Glomerular visceral epithelial cell (primary cell): ENCODE measurements at regions not wholly inside any gene's neighbourhood (a gene's known extent, or its start where the extent isn't known, plus 50 kb on each side); places are given as distances from the start of the nearest gene placed in this dataset.
A peak's percentile ranks its signal among the peaks of the same experiment; 100 is the strongest.
"Not testable (repeated sequence)": the region's sequence is repeated elsewhere in the genome, so short reads cannot be mapped to it uniquely, and the experiment has no call there.

ENCODE experiments used
- DNase-seq: peaks from one replicate; pipeline ENCODE4 v3.0.0-alpha.2; 2016; ENCODE audit errors: extremely low spot score

- DNase-seq, result not testable (repeated sequence)
Observed at GRCh38 chr14:43067372-43067771, 1439.7 kb downstream of the FSCB start.

- no peak for DNase-seq
Observed at GRCh38 chr14:43056106-43056505, 1449.4 kb downstream of the LRFN5 start.

GRCh38 chr14:43052897-43053296 is 1446.2 kb downstream of the LRFN5 start:
- no peak for DNase-seq

GRCh38 chr14:43043850-43044249 is 1437.2 kb downstream of the LRFN5 start:
- no peak for DNase-seq

DNA sequence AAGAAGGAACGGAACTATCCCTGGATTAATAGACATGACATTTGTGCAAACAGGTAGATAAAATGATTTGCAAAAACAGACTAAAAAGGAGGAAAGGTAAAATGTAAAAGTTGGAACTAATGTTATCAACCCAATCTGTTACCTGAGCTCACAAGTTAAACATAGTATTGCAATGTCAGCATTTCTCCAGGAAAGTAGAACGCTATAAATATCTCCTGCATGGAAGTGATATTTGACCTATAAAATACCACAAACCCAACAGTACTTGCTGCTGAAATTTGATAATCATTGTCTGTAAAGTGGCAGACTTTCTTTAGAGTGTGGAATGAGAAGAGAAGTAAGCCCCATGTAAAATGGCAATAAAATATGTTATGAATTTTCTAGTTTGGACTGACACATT is 1435.7 kb downstream of the LRFN5 start:
- no peak for DNase-seq

DNA sequence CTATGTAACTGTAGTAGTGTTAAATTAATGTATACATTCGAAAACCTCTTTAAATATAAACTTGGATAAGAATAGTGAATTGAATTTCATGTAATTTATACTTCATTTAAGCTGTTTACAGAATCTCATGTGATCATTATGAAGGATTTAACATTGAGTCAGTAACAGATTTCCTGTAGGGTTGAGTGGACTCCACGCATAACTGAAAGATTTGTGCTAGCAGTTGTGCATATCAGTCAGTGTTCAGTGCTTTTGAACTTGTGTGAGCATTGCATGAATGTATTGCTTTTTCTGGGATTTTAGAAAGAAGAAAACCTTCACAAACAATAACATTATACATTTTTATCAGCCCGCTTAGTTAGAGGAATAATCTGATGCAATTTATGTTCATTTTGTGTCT is 1435.3 kb downstream of the LRFN5 start:
- DNase-seq, result no peak

- DNase-seq, result no peak
Observed at GRCh38 chr14:43041207-43041606, 1434.5 kb downstream of the LRFN5 start.

DNA sequence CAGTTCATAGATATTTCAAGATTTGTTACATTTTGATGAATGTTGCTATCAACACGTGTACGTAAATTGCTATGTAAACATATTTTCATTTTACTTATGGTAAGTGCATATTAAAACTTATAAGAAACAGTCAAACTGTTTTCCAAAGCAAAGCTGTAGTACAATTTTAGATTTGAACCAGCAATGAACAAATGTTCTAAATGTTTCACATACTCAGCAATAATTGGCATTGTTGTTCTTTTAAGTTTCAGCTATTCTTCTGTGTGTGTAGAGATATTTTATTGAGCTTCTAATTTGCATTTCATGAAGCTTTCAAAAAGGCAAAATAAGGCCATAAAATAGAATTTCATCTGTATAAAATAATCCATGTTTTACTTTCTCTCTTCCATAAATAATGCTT is 1433.2 kb downstream of the LRFN5 start:
- DNase-seq, result no peak

DNA sequence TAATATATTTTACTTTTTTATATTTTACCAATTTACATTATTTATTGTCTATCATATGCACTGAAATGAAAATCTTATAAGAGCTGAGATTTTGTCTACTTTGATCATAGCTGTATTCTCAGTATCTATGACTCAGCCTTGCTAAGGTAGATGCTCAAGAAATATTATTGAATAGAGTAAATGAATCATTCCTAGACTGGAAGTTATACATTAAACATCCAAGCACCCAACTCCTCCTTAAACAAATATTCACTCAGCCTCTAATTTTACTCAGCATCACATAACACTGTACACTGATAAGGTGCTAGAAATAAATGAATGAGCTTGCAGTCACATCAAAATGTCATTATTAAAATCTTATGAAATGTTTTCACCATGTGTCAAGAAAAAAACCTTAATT is 1424.9 kb downstream of the LRFN5 start:
- DNase-seq, result peak; percentile 31

GRCh38 chr14:43022094-43022800 is 1415.6 kb downstream of the LRFN5 start:
- no peak for DNase-seq

GRCh38 chr14:43019826-43020225 is 1413.2 kb downstream of the LRFN5 start:
- no peak for DNase-seq

GRCh38 chr14:43014338-43014737 is 1407.7 kb downstream of the LRFN5 start:
- no peak for DNase-seq

- DNase-seq, result no peak
Observed at GRCh38 chr14:43012817-43013216, 1406.1 kb downstream of the LRFN5 start.

DNA sequence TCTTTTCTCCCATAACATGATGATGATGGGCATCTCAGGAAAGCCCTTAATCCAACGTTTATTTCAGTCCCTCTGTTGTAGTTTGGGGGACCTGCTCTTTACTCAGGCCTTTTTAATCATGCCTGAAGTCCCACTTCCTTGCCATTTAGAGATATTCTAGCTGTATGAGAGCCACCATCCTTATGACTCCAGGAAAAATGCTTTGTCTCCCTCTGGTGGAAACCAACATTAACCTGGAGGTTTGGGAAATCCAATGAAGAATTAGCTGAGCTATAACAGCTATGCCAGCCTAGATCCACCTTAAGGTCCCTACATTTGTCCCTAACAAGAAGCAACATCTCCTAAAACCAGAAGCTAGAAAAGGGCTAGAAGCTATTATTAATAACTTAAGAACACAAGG is 1399.1 kb downstream of the LRFN5 start:
- peak; percentile 3 for DNase-seq

DNA sequence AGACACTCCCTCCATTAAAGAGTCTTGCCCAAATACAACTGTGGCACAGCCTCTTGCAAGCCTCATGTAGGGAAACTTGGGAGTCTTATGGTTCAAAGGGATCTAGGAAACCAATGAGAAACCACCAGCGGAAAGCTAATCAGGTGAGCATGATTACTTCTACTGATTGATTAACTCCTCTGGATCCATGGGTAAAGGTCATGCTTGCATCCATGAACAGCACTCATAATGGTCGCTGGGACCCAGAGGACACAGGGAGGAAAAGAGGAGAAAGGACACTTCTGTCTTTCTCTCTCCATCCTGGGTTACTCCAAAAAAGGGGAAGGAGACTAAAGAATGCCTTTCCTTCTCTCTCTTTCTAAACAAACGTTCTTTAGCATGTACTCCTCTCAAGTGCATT is 1397.2 kb downstream of the LRFN5 start:
- DNase-seq, result no peak

DNA sequence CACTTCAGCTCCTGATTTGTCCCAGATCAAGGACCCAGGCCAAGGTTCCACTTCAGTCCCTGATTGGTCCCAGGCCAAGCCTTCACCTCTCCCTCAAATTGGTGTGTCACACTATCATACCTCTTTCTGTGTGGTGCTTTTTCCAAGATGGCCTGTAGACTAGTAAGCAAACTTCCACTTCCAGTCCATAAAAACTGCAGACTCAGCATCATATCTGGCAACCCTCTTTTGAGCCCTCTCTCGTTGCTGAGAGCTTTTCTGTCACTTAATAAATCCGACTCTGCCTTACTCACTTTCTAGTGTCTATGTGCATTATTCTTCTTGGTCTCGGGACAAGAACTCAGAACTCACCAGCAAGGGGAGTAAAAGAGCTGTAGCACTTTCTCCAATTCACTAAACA is 1395.1 kb downstream of the LRFN5 start:
- no peak for DNase-seq

DNA sequence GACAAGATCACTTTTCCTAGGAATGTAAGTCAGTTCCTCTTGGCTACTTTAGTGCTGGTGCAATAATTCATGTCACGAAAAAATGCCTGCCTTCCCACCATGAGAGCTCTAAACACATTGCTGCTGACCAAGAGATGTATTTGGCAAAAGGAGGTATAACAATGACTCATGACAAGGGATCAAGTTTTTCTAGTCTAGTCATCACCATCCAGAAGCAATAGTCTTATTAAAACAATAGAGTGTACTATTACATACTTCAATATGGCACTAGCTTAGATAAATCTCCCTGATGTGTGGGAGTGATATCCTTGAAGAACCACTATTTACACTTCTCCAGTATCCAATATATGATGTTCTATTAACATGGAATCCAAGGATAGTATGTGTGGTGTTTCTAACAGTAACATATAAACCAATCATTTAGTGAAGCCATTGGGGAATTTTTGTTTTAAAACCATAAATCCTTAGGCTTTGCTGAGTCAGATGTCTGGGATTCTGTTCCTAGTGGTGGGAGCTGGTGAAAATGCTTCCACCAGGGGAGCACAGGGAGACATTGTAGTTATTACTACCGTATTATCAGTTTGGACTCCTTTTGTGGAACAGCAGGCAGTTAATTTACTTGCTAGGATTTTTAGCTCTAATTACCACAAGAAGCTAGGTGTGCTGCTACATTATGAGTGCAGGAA is 1387.5 kb downstream of the LRFN5 start:
- DNase-seq, result peak; percentile 69

DNA sequence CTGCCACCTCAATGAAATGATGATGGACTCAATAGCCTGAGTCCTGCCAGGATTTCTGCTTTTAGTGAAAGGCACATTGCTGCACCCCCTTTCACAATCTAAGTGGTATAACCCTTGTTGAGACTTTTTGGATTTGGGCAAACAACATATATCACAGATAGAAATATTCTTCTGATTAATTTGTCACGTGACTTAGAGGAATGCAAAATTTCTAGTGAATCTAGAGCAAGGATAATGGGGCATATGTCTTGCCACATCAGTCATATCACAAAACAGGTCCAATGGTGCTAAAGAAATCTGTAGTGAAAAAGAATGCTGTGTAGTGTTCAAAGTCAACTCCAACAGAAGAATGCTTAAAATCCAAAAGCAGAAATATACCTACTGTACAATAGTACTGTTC is 1386.3 kb downstream of the LRFN5 start:
- no peak for DNase-seq

DNA sequence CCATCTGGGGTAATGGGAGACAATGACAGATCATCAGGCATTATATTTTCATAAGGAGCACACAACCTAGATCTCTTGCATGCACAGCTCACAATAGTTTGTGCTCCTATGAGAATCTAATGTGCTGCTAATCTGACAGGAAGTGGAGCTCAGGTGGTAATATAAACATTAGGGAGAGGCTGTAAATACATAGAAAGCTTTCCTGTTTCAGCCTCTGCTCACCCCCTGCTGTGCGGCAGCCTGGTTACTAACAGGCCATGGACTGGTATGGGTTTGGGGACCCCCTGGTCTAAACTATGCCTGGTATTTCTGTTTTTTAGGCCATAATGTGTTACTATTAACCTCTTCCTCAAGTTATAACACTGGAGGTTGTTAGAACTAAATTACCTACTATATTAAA is 1373.7 kb downstream of the LRFN5 start:
- DNase-seq, result peak; percentile 2

- not testable (repeated sequence) for DNase-seq
Observed at GRCh38 chr14:42973171-42973570, 1366.5 kb downstream of the LRFN5 start.

GRCh38 chr14:42965512-42965911 is 1358.8 kb downstream of the LRFN5 start:
- DNase-seq, result no peak

DNA sequence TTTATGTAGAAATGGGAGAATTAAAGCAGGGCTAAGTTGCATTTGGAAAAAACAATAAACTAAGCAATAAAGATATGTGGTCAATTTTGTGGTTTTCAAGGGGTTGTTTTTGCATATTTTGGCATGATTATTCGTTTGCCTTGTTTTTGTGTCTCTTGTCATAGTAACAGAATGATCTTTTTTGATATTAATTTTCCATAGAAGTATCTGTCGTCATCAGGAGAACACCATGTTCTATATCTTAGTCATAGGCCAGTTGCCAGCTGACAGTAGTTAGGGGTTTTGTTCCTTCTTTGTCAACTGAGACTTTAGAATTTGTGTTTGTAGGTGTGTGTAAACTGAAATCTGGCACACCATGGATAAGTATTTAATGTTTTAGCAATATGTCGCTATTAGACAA is 1354.8 kb downstream of the LRFN5 start:
- no peak for DNase-seq

GRCh38 chr14:42950363-42950762 is 1343.7 kb downstream of the LRFN5 start:
- DNase-seq, result no peak

- no peak for DNase-seq
Observed at GRCh38 chr14:42947991-42948390, 1341.3 kb downstream of the LRFN5 start.
